H1 (cell line): ENCODE measurements at regions not wholly inside any gene's neighbourhood (a gene's known extent, or its start where the extent isn't known, plus 50 kb on each side); places are given as distances from the start of the nearest gene placed in this dataset.

Experiments used
- CTCF ChIA-PET: fragments of 300-600 bp; sonication (Branson Sonifier 250); formaldehyde crosslinking; loops from one replicate; lab custom pipeline; 2021; ENCODE audit not compliant: partially characterized antibody; lab: Charles Lee
- POLR2A ChIA-PET: fragments of 300-600 bp; sonication (Branson Sonifier 250); formaldehyde crosslinking; loops from one replicate; lab custom pipeline; 2021; ENCODE audit warnings: inconsistent platforms; ENCODE audit not compliant: partially characterized antibody; lab: Charles Lee
- DNase-seq, 2 experiments: peaks; one replicate each; pipeline versions ENCODE4 v3.0.0 to v3.0.0-alpha.2; 2010 to 2022; ENCODE audit warnings: low spot score in 2 of 2, low read depth in 1 of 2, mixed read lengths in 1 of 2
- FAIRE-seq: peaks from 2 replicates; lab custom pipeline; 2011; peaks lifted over from hg19 to GRCh38; lab: Jason Lieb, UNC
- H2AFZ ChIP-seq: 2 replicates; pipeline ENCODE4 v1.8.1; 2012; ENCODE audit warnings: low read length, inconsistent platforms
- H2AK5ac ChIP-seq: 2 replicates; pipeline ENCODE4 v1.6.1; 2013; ENCODE audit warnings: low read depth, low read length
- H2BK120ac ChIP-seq: replicated peaks from 2 replicates; pipeline ENCODE3; 2013; ENCODE audit warnings: low read depth, low read length, inconsistent platforms
- H2BK12ac ChIP-seq: 2 replicates; pipeline ENCODE4 v1.6.1; 2013; ENCODE audit warnings: low read depth, low read length
- H2BK15ac ChIP-seq: 2 replicates; pipeline ENCODE4 v1.6.1; 2013; ENCODE audit warnings: low read length
- H2BK20ac ChIP-seq: 2 replicates; pipeline ENCODE4 v1.6.1; 2013; ENCODE audit warnings: low read length
- H2BK5ac ChIP-seq: 2 replicates; pipeline ENCODE4 v1.6.1; 2013; ENCODE audit warnings: low read depth, low read length
- H3K14ac ChIP-seq: 2 replicates; pipeline ENCODE4 v1.6.1; 2013; ENCODE audit warnings: inconsistent platforms; ENCODE audit not compliant: insufficient read length
- H3K18ac ChIP-seq: 2 replicates; pipeline ENCODE4 v1.6.1; 2013; ENCODE audit warnings: low read length; ENCODE audit errors: extremely low read depth
- H3K23ac ChIP-seq: 2 replicates; pipeline ENCODE4 v1.6.1; 2013; ENCODE audit warnings: inconsistent platforms; ENCODE audit not compliant: insufficient read length
- H3K23me2 ChIP-seq: 2 replicates; pipeline ENCODE4 v1.6.1; 2013; ENCODE audit warnings: low read depth, low read length
- H3K27ac ChIP-seq: 2 replicates; pipeline ENCODE4 v1.6.1; 2011; ENCODE audit warnings: low read depth, low read length, inconsistent platforms
- H3K27me3 ChIP-seq, 4 experiments: replicated peaks in 1 of 4; 1 replicate in 1 of 4; 2 replicates in 3 of 4; pipeline versions ENCODE4 v1.6.1 to v1.8.1; 2011 to 2013; ENCODE audit warnings: low read length in 3 of 4, mild to moderate bottlenecking in 3 of 4, inconsistent platforms in 2 of 4, mixed read lengths in 2 of 4, moderate library complexity in 1 of 4; ENCODE audit not compliant: control insufficient read depth in 3 of 4, insufficient read depth in 3 of 4; ENCODE audit errors: extremely low read depth in 1 of 4
- H3K36me3 ChIP-seq, 4 experiments: 2 replicates each; pipeline versions ENCODE4 v1.6.1 to v1.8.1; 2011 to 2013; ENCODE audit warnings: mild to moderate bottlenecking in 4 of 4, low read length in 3 of 4, moderate library complexity in 2 of 4, control low read depth in 1 of 4, inconsistent platforms in 1 of 4; ENCODE audit not compliant: insufficient read depth in 4 of 4, control insufficient read depth in 2 of 4
- H3K4ac ChIP-seq: replicated peaks from 2 replicates; pipeline ENCODE3; 2013; ENCODE audit warnings: low read length, low read depth, mixed read lengths, inconsistent platforms; ENCODE audit not compliant: insufficient read length
- H3K4me1 ChIP-seq, 4 experiments: replicated peaks in 1 of 4; 1 replicate in 1 of 4; 2 replicates in 3 of 4; pipeline versions ENCODE4 v1.6.1 to v1.8.1; 2011 to 2013; ENCODE audit warnings: low read length in 3 of 4, inconsistent platforms in 2 of 4, mixed read lengths in 1 of 4; ENCODE audit not compliant: insufficient read depth in 4 of 4, control insufficient read depth in 3 of 4
- H3K4me2 ChIP-seq, 2 experiments: 2 replicates each; pipeline versions ENCODE4 v1.6.1 to v1.8.1; 2011 to 2013; ENCODE audit warnings: low read depth in 2 of 2, low read length in 2 of 2, control low read depth in 1 of 2, inconsistent platforms in 1 of 2, mild to moderate bottlenecking in 1 of 2; ENCODE audit not compliant: insufficient read depth in 1 of 2
- H3K4me3 ChIP-seq, 4 experiments: fragments of 200-600, 300-600 bp in 1 of 4; sonication (generic), shearing (Covaris generic), sonication (Bioruptor Twin) in 1 of 4; 2 replicates each; pipeline versions ENCODE4 v1.5.1 to v1.8.1; 2011 to 2016; ENCODE audit warnings: low read length in 4 of 4, low read depth in 3 of 4, control low read depth in 2 of 4, inconsistent platforms in 2 of 4, mild to moderate bottlenecking in 2 of 4, mixed read lengths in 1 of 4, moderate library complexity in 1 of 4; ENCODE audit not compliant: insufficient read depth in 2 of 4; ENCODE audit errors: extremely low read depth in 1 of 4
- H3K56ac ChIP-seq: replicated peaks from 2 replicates; pipeline ENCODE3; 2013; ENCODE audit warnings: low read depth, mild to moderate bottlenecking, mixed read lengths, low read length, inconsistent platforms; ENCODE audit not compliant: insufficient read length
- H3K79me1 ChIP-seq: 2 replicates; pipeline ENCODE4 v1.6.1; 2013; ENCODE audit warnings: low read depth, low read length, control low read depth
- H3K79me2 ChIP-seq, 2 experiments: 2 replicates each; pipeline versions ENCODE4 v1.6.1 to v1.8.1; 2012 to 2013; ENCODE audit warnings: low read length in 2 of 2, mild to moderate bottlenecking in 2 of 2, inconsistent platforms in 1 of 2; ENCODE audit not compliant: insufficient read depth in 2 of 2, control insufficient read depth in 1 of 2
- H3K9ac ChIP-seq, 4 experiments: replicated peaks in 1 of 4; 1 replicate in 1 of 4; 2 replicates in 3 of 4; pipeline versions ENCODE4 v1.6.1 to v1.8.1; 2011 to 2013; ENCODE audit warnings: low read depth in 3 of 4, low read length in 3 of 4, control low read depth in 2 of 4, mild to moderate bottlenecking in 2 of 4, moderate library complexity in 2 of 4, inconsistent platforms in 1 of 4; ENCODE audit errors: extremely low read depth in 1 of 4
- H3K9me3 ChIP-seq, 2 experiments: 2 replicates each; pipeline versions ENCODE4 v1.6.1 to v1.8.1; 2012 to 2013; ENCODE audit warnings: mild to moderate bottlenecking in 2 of 2, moderate library complexity in 2 of 2, control low read depth in 1 of 2, inconsistent platforms in 1 of 2, low read depth in 1 of 2, low read length in 1 of 2, mixed read lengths in 1 of 2; ENCODE audit not compliant: insufficient read depth in 2 of 2
- H4K20me1 ChIP-seq, 2 experiments: replicated peaks in 1 of 2; 2 replicates each; pipeline versions ENCODE3 to v1.8.1; 2011 to 2013; ENCODE audit warnings: inconsistent platforms in 2 of 2, low read length in 2 of 2, mild to moderate bottlenecking in 1 of 2; ENCODE audit not compliant: insufficient read depth in 2 of 2, control insufficient read depth in 1 of 2
- H4K5ac ChIP-seq: 2 replicates; pipeline ENCODE4 v1.6.1; 2013; ENCODE audit warnings: low read length, low read depth, mixed read lengths, inconsistent platforms; ENCODE audit not compliant: insufficient read length
- H4K8ac ChIP-seq: 2 replicates; pipeline ENCODE4 v1.8.0; 2013; ENCODE audit warnings: mild to moderate bottlenecking, moderate library complexity, low read length, inconsistent platforms; ENCODE audit not compliant: insufficient read depth; ENCODE audit errors: extremely low read depth
- H4K91ac ChIP-seq: replicated peaks from 2 replicates; pipeline ENCODE3; 2013; ENCODE audit warnings: low read length, mixed read lengths, inconsistent platforms; ENCODE audit not compliant: insufficient read length
- CBX8 ChIP-seq: fragments of 300-800, 300-1000 bp; sonication (generic); IDR thresholded peaks from 2 replicates; pipeline ENCODE4 v1.7.1; 2016; ENCODE audit warnings: low read depth, low read length, borderline replicate concordance
- GABPA ChIP-seq: IDR thresholded peaks from 2 replicates; pipeline ENCODE4 v1.6.1; 2011; ENCODE audit warnings: mild to moderate bottlenecking, low read length, moderate library complexity, borderline replicate concordance; ENCODE audit not compliant: insufficient read depth
- POLR2AphosphoS5 ChIP-seq: IDR thresholded peaks from 2 replicates; pipeline ENCODE4 v1.6.1; 2011; ENCODE audit warnings: low read depth, low read length
- YY1 ChIP-seq: IDR thresholded peaks from 2 replicates; pipeline ENCODE4 v1.6.1; 2011; ENCODE audit warnings: low read depth, mild to moderate bottlenecking, low read length
- WGBS, 2 experiments: shearing (Covaris generic) in 1 of 2; methylation state at CpG; one replicate each; pipeline versions ENCODE4 v1.1.6 to v1.1.7; 2013 to 2015; ENCODE audit warnings: low lambda C conversion rate in 2 of 2, mixed read lengths in 2 of 2, inconsistent platforms in 1 of 2, low coverage in 1 of 2, missing lambda C conversion rate in 1 of 2; ENCODE audit not compliant: insufficient replicate concordance in 2 of 2, insufficient coverage in 1 of 2, insufficient read length in 1 of 2; ENCODE audit errors: extremely low coverage in 1 of 2, missing lambda C conversion rate in 1 of 2; 5-methylcytosine and 5-hydroxymethylcytosine counted together

- Histone ChIP-seq H3K36me3 (no peaks in the 10 kb centered on the region), H2AFZ (no peak overlapping the region), H3K56ac (no peak overlapping the region), H2BK12ac (no peak overlapping the region; the same call in 1 of the 2 replicates), H3K4me3 (no peak overlapping the region), H3K9ac (no peak overlapping the region), H4K91ac (no peak overlapping the region), H3K27me3 (no peaks in the 10 kb centered on the region), H2BK15ac (no peak overlapping the region), H2BK20ac (no peak overlapping the region), H3K79me1 (no peaks in the 10 kb centered on the region), H3K4me2 (no peak overlapping the region), H2BK5ac (no peak overlapping the region), H3K18ac (no peak overlapping the region), H3K9me3 (no peaks in the 10 kb centered on the region), H3K23ac (no peak overlapping the region), H3K23me2 (no peaks in the 10 kb centered on the region), H3K79me2 (no peaks in the 10 kb centered on the region), H4K5ac (no peak overlapping the region), H2BK120ac (peak overlapping the region; percentile 54), H3K14ac (no peak overlapping the region), H3K4ac (no peak overlapping the region), H4K20me1 (no peaks in the 10 kb centered on the region), H3K27ac (no peak overlapping the region), H4K8ac (no peak overlapping the region), H3K4me1 (peaks cover 0 to 3% (median 1%) of the 10 kb centered on the region in 4 experiments; a peak in 1 of 7 replicates), H2AK5ac (no peak overlapping the region)
- 63% methylated on average over 2 of the region's 2 CpGs; no CpG with 5 or more reads in 1 of the 2 experiments for WGBS, 2 experiments
- CTCF ChIA-PET = no interaction called here
- TF ChIP-seq YY1 (no peak), POLR2AphosphoS5 (no peak), GABPA (no peak), CBX8 (no peak)
- FAIRE-seq (no peak), DNase-seq (no peak)
- POLR2A ChIA-PET = no interaction called here
Observed at GRCh38 chr14:51160871-51161270, 66.0 kb upstream of the TRIM9 start.
